ENCODE measurements at regions not wholly inside any gene's neighbourhood (a gene's known extent, or its start where the extent isn't known, plus 50 kb on each side); places are given as distances from the start of the nearest gene placed in this dataset.

GRCh38 chr4:107213880-107214279, 177.8 kb upstream of the DKK2 start:
- Histone ChIP-seq H3K4me1 (no peaks in the 10 kb centered on the region), H3K4me3 (no peak overlapping the region), H3K27ac (no peak overlapping the region), H3K36me3 (no peaks in the 10 kb centered on the region), H3K27me3 (no peaks in the 10 kb centered on the region), H3K9me3 (no peaks in the 10 kb centered on the region)
- TF ChIP-seq CTCF (IDR thresholded peaks at IDR 0.05): no peak
- TF ChIP-seq POLR2A (IDR thresholded peaks at IDR 0.05): no peak
- no peak for TF ChIP-seq EP300 (IDR thresholded peaks at IDR 0.05)
- no peak for DNase-seq (ENCODE audit: low spot score in 2 of 2)
- 85 to 88% methylated on average over 2 of the region's 2 CpGs for WGBS, 2 donors

GRCh38 chr4:107213410-107213809, 177.3 kb upstream of the DKK2 start:
- TF ChIP-seq POLR2A (IDR thresholded peaks at IDR 0.05) (no peak), CTCF (IDR thresholded peaks at IDR 0.05) (no peak), EP300 (IDR thresholded peaks at IDR 0.05) (no peak)

GRCh38 chr4:107212565-107212964, 176.5 kb upstream of the DKK2 start:
- Histone ChIP-seq H3K27ac (no peak overlapping the region), H3K4me1 (no peaks in the 10 kb centered on the region), H3K4me3 (no peak overlapping the region), H3K27me3 (no peaks in the 10 kb centered on the region), H3K9me3 (no peaks in the 10 kb centered on the region), H3K36me3 (no peaks in the 10 kb centered on the region)
- DNase-seq (ENCODE audit: low spot score in 2 of 2): no peak
- 88 to 92% methylated on average over 2 of the region's 2 CpGs for WGBS, 2 donors
- TF ChIP-seq CTCF (IDR thresholded peaks at IDR 0.05) (no peak), EP300 (IDR thresholded peaks at IDR 0.05) (no peak), POLR2A (IDR thresholded peaks at IDR 0.05) (no peak)

More at GRCh38 chr4:107213410-107213809, 177.3 kb upstream of the DKK2 start:
- no peak overlapping the region for H3K27ac ChIP-seq
- H3K9me3 ChIP-seq: no peaks in the 10 kb centered on the region
- H3K27me3 ChIP-seq: no peaks in the 10 kb centered on the region
- H3K4me3 ChIP-seq: no peak overlapping the region
- DNase-seq (ENCODE audit: low spot score in 2 of 2): no peak
- WGBS, 2 donors: 93% methylated on average over 3 of the region's 3 CpGs
- H3K36me3 ChIP-seq: no peaks in the 10 kb centered on the region
- H3K4me1 ChIP-seq: no peaks in the 10 kb centered on the region

- WGBS, 2 donors: 80 to 87% methylated on average over 13 of the region's 13 CpGs
- no peak for DNase-seq (ENCODE audit: low spot score in 2 of 2)
- H3K4me3 ChIP-seq: peak overlapping the region in 3 of 4 donors; percentile 5 to 36 (median 20)
- H3K27me3 ChIP-seq: no peaks in the 10 kb centered on the region
- no peak overlapping the region for H3K27ac ChIP-seq
- H3K9me3 ChIP-seq: no peaks in the 10 kb centered on the region
- no peaks in the 10 kb centered on the region for H3K36me3 ChIP-seq
- no peaks in the 10 kb centered on the region for H3K4me1 ChIP-seq
- no peak for TF ChIP-seq POLR2A (IDR thresholded peaks at IDR 0.05)
- TF ChIP-seq EP300 (IDR thresholded peaks at IDR 0.05): no peak
- TF ChIP-seq CTCF (IDR thresholded peaks at IDR 0.05): no peak
Observed at GRCh38 chr4:107210450-107211239, 174.5 kb upstream of the DKK2 start.

- 94% methylated on average over 8 of the region's 8 CpGs for WGBS, 2 donors
- DNase-seq (ENCODE audit: low spot score in 2 of 2): no peak
- H3K27ac ChIP-seq: no peak overlapping the region
Observed at GRCh38 chr4:107203733-107204132, 167.6 kb upstream of the DKK2 start.

More at GRCh38 chr4:107203733-107204132, 167.6 kb upstream of the DKK2 start:
- H3K9me3 ChIP-seq: no peaks in the 10 kb centered on the region
- no peak overlapping the region for H3K4me3 ChIP-seq
- H3K27me3 ChIP-seq: no peaks in the 10 kb centered on the region
- H3K4me1 ChIP-seq: no peaks in the 10 kb centered on the region
- H3K36me3 ChIP-seq: no peaks in the 10 kb centered on the region
- TF ChIP-seq POLR2A (IDR thresholded peaks at IDR 0.05) (no peak), EP300 (IDR thresholded peaks at IDR 0.05) (no peak), CTCF (IDR thresholded peaks at IDR 0.05) (no peak)
